ENCODE measurements at regions not wholly inside any gene's neighbourhood (a gene's known extent, or its start where the extent isn't known, plus 50 kb on each side); places are given as distances from the start of the nearest gene placed in this dataset.
"Not testable (repeated sequence)": the region's sequence is repeated elsewhere in the genome, so short reads cannot be mapped to it uniquely, and the experiment has no call there.

DNA sequence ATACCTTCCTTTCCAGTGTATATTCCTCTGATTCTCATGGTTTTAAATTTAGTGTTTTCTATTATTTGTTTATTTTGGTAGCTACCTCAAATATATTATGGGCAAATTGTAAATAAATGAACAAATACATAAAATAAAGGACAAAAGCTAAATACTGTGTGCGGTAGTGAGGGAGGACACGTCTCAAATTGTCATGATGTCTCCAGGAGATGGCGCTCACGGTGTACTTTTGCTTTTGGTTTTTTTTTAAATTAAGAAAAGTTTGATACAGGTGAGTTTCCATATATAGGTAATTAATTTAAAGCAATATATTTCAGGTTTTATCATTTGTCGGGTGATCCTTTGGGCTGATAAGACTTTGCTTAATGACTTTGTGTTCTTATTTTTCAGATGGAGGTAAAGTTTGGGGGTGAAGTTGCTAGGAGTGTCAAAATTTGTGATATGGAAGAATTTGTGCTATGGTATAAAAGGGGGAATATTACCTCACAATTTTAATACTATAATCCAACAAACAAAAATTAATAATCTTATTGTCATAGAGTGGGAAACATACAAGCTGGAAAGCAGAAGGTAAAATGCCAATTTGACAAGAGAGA, 68.4 kb upstream of the TMEM229A start (continued):
- peak; percentile 31 to 44 for TF ChIP-seq RAD21 (CRISPR knock-in tag; conservative IDR thresholded peaks at IDR 0.05 in 1 of 2, IDR thresholded peaks at IDR 0.05 in 1 of 2)

DNA sequence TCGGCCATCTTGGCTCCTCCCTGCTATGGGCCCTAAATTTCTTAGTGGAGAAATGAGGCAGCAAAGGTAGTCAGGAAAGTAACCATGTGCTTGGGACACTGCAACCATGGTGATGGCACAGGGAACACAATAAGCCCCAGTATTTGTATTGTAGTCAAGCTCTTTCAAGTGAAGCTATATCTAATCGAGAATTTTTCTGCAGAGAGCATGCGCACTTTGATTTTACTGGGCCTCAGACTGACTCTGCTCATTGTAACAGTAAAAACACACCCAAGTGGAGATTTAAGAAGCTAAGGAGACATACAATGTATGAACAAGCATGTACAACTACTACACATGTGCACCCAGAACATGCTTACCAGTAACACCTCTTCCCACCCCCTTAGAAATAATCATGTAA, 67.3 kb upstream of the TMEM229A start:
- no peaks in the 10 kb centered on the region for H3K27me3 ChIP-seq (ENCODE audit: control insufficient read depth in 2 of 2, insufficient read depth in 2 of 2, low read length in 2 of 2)
- H3K9me3 ChIP-seq (replicated peaks; ENCODE audit: control insufficient read depth, insufficient read depth, low read depth, low read length), result no peaks in the 10 kb centered on the region; the same call in 1 of the 2 replicates
- no peaks in the 10 kb centered on the region for H3K79me2 ChIP-seq (ENCODE audit: control insufficient read depth, insufficient read depth, low read length)
- H3K9ac ChIP-seq (ENCODE audit: insufficient read depth in 1 of 2, low read depth in 2 of 2, low read length in 2 of 2), result no peak overlapping the region
- FAIRE-seq (no peak), DNase-seq (ENCODE audit: extremely low read depth in 1 of 4, low spot score in 3 of 4) (no peak), ATAC-seq (no peak)
- ChIA-PET CTCF (ENCODE audit: low intra/inter-chr PET ratio) (no interaction called here), POLR2A (no interaction called here)
- in situ Hi-C loops (cut with MboI), result no loop called here
- H3K4me3 ChIP-seq, result no peak overlapping the region
- no peak for TF ChIP-seq TEAD2 (tag; IDR thresholded peaks at IDR 0.05)
- peak; percentile 51 to 61 for TF ChIP-seq NRF1 (conservative IDR thresholded peaks at IDR 0.05 in 1 of 2, IDR thresholded peaks at IDR 0.05 in 1 of 2)
- intact Hi-C loops (cut with micrococcal nuclease), result no loop called here
- H3K36me3 ChIP-seq (ENCODE audit: control insufficient read depth, insufficient read depth, low read length), result no peaks in the 10 kb centered on the region
- H3K4me2 ChIP-seq (ENCODE audit: insufficient read depth, low read length), result no peak overlapping the region
- H3K4me1 ChIP-seq (replicated peaks in 1 of 2; ENCODE audit: control insufficient read depth in 2 of 2, insufficient read depth in 2 of 2, low read length in 2 of 2), result no peaks in the 10 kb centered on the region
- no peak overlapping the region for H2AFZ ChIP-seq (ENCODE audit: low read depth, low read length)
- H3K9me1 ChIP-seq (ENCODE audit: control insufficient read depth, insufficient read depth, low read length), result no peaks in the 10 kb centered on the region
- 3% methylated on average over 3 of the region's 3 CpGs for WGBS (ENCODE audit: insufficient coverage, low coverage, missing lambda C conversion rate)
- no peak overlapping the region for H3K27ac ChIP-seq (ENCODE audit: extremely low read depth, low read depth, low read length)
- BruUV-seq (replicated peaks), result no TSS peak
- H4K20me1 ChIP-seq (replicated peaks; ENCODE audit: control insufficient read depth, insufficient read depth, low read length), result no peaks in the 10 kb centered on the region

DNA sequence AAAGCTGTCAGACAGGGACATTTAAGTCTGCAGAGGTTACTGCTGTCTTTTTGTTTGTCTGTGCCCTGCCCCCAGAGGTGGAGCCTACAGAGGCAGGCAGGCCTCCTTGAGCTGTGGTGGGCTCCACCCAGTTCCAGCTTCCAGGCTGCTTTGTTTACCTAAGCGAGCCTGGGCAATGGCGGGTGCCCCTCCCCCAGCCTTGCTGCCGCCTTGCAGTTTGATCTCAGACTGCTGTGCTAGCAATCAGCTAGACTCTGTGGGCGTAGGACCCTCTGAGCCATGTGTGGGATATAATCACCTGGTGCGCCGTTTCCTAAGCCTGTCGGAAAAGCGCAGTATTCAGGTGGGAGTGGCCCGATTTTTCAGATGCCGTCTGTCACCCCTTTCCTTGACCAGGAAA, 66.7 kb upstream of the TMEM229A start:
- H3K9me1 ChIP-seq (ENCODE audit: control insufficient read depth, insufficient read depth, low read length); H3K79me2 ChIP-seq (ENCODE audit: control insufficient read depth, insufficient read depth, low read length); H3K9ac ChIP-seq (ENCODE audit: insufficient read depth in 1 of 2, low read depth in 2 of 2, low read length in 2 of 2); POLR2A ChIA-PET; H3K27ac ChIP-seq (ENCODE audit: extremely low read depth, low read depth, low read length); CTCF ChIA-PET (ENCODE audit: low intra/inter-chr PET ratio); DNase-seq (ENCODE audit: extremely low read depth in 1 of 4, low spot score in 3 of 4); BruUV-seq (replicated peaks); intact Hi-C loops (cut with micrococcal nuclease); H3K9me3 ChIP-seq (replicated peaks; ENCODE audit: control insufficient read depth, insufficient read depth, low read depth, low read length); H3K4me3 ChIP-seq; ATAC-seq; in situ Hi-C loops (cut with MboI); FAIRE-seq; H3K4me1 ChIP-seq (replicated peaks in 1 of 2; ENCODE audit: control insufficient read depth in 2 of 2, insufficient read depth in 2 of 2, low read length in 2 of 2); H3K4me2 ChIP-seq (ENCODE audit: insufficient read depth, low read length); H4K20me1 ChIP-seq (replicated peaks; ENCODE audit: control insufficient read depth, insufficient read depth, low read length); H2AFZ ChIP-seq (ENCODE audit: low read depth, low read length); H3K36me3 ChIP-seq (ENCODE audit: control insufficient read depth, insufficient read depth, low read length); H3K27me3 ChIP-seq (ENCODE audit: control insufficient read depth in 2 of 2, insufficient read depth in 2 of 2, low read length in 2 of 2): not testable (repeated sequence)
- 1% methylated on average over 10 of the region's 10 CpGs for WGBS (ENCODE audit: insufficient coverage, low coverage, missing lambda C conversion rate)
- peak in 1 of 2 experiments; percentile 62; a peak in 1 of 4 replicates for TF ChIP-seq FOXA3 (CRISPR knock-in tag; conservative IDR thresholded peaks at IDR 0.05 in 1 of 2, IDR thresholded peaks at IDR 0.05 in 1 of 2)

Measured in K562 (cell line).